T-cell (primary cell): ENCODE measurements at regions not wholly inside any gene's neighbourhood (a gene's known extent, or its start where the extent isn't known, plus 50 kb on each side); places are given as distances from the start of the nearest gene placed in this dataset.

Experiments
- ATAC-seq, 4 experiments: fragments of 200-7000 bp in 3 of 4; fragments of 150-1000 bp in 1 of 4; cut with Tn5 transposase; replicated peaks in 1 of 4; 1 replicate in 3 of 4; 2 replicates in 1 of 4; pipeline ENCODE4 v1.10.0; 2021; ENCODE audit warnings: moderate library complexity in 3 of 4, mild to moderate bottlenecking in 2 of 4, moderate number of reproducible peaks in 1 of 4
- CTCF ChIA-PET, 2 donors: fragments of 300-600 bp; sonication (Branson Sonifier 250); formaldehyde crosslinking; loops; one replicate each; lab custom pipeline; 2022; ENCODE audit warnings: antibody characterized with exemption in 2 of 2; lab: Charles Lee
- POLR2A ChIA-PET, 2 donors: fragments of 300-600 bp; sonication (Branson Sonifier 250); formaldehyde crosslinking; loops; one replicate each; lab custom pipeline; 2022; ENCODE audit warnings: antibody characterized with exemption in 2 of 2; lab: Charles Lee
- DNase-seq, 35 experiments: peaks; one replicate each; pipeline versions ENCODE4 v3.0.0 to v3.0.0-alpha.2; 2013 to 2023
- H3K27ac ChIP-seq: one replicate; pipeline ENCODE4 v1.5.1; 2013; ENCODE audit warnings: low read length
- H3K27me3 ChIP-seq, 2 experiments: replicated peaks in 1 of 2; 1 replicate in 1 of 2; 2 replicates in 1 of 2; pipeline versions ENCODE4 v1.6.1 to v1.7.0; 2013; ENCODE audit warnings: low read length in 1 of 2, mixed read lengths in 1 of 2; ENCODE audit not compliant: control insufficient read depth in 2 of 2, insufficient read depth in 2 of 2; ENCODE audit errors: extremely low read depth in 1 of 2
- H3K36me3 ChIP-seq, 2 donors: 1 replicate in 1 of 2; 2 replicates in 1 of 2; pipeline versions ENCODE4 v1.6.1 to v1.7.0; 2013; ENCODE audit warnings: low read length in 1 of 2; ENCODE audit not compliant: control insufficient read depth in 2 of 2, insufficient read depth in 1 of 2; ENCODE audit errors: extremely low read depth in 1 of 2
- H3K4me1 ChIP-seq, 2 experiments: 1 replicate in 1 of 2; 2 replicates in 1 of 2; pipeline versions ENCODE4 v1.6.1 to v1.7.0; 2013; ENCODE audit warnings: low read length in 2 of 2, mixed read lengths in 1 of 2; ENCODE audit not compliant: insufficient read depth in 2 of 2, control insufficient read depth in 1 of 2; ENCODE audit errors: extremely low read depth in 1 of 2
- H3K4me3 ChIP-seq, 2 donors: 1 replicate in 1 of 2; 2 replicates in 1 of 2; pipeline versions ENCODE4 v1.5.1 to v1.7.0; 2013; ENCODE audit warnings: mild to moderate bottlenecking in 2 of 2, low read length in 1 of 2, moderate library complexity in 1 of 2; ENCODE audit not compliant: control insufficient read depth in 1 of 2; ENCODE audit errors: extremely low read depth in 1 of 2
- H3K9me3 ChIP-seq: 2 replicates; pipeline ENCODE4 v1.7.0; 2013
- H3K27ac Mint-ChIP-seq, 2 donors: one replicate each; pipeline ENCODE4 v1.8.0; 2020 to 2021; ENCODE audit warnings: mild to moderate bottlenecking in 2 of 2, mixed read lengths in 2 of 2
- H3K27me3 Mint-ChIP-seq, 2 donors: one replicate each; pipeline ENCODE4 v1.8.0; 2021 to 2022; ENCODE audit warnings: mixed read lengths in 2 of 2
- H3K36me3 Mint-ChIP-seq: one replicate; pipeline ENCODE4 v1.8.0; 2021; ENCODE audit warnings: mixed read lengths
- H3K4me1 Mint-ChIP-seq, 3 donors: one replicate each; pipeline ENCODE4 v1.8.0; 2020 to 2022; ENCODE audit warnings: mixed read lengths in 3 of 3, mild to moderate bottlenecking in 1 of 3
- H3K4me3 Mint-ChIP-seq, 3 donors: one replicate each; pipeline ENCODE4 v1.8.0; 2020 to 2022; ENCODE audit warnings: mild to moderate bottlenecking in 3 of 3, mixed read lengths in 3 of 3, moderate library complexity in 3 of 3
- H3K9me3 Mint-ChIP-seq, 3 donors: one replicate each; pipeline ENCODE4 v1.8.0; 2020 to 2022; ENCODE audit warnings: mixed read lengths in 3 of 3
- whole genome bisulfite sequencing: methylation state at CpG from one replicate; pipeline ENCODE4 v1.1.5; 2013; ENCODE audit warnings: missing lambda C conversion rate; ENCODE audit not compliant: insufficient coverage; 5-methylcytosine and 5-hydroxymethylcytosine counted together

DNA sequence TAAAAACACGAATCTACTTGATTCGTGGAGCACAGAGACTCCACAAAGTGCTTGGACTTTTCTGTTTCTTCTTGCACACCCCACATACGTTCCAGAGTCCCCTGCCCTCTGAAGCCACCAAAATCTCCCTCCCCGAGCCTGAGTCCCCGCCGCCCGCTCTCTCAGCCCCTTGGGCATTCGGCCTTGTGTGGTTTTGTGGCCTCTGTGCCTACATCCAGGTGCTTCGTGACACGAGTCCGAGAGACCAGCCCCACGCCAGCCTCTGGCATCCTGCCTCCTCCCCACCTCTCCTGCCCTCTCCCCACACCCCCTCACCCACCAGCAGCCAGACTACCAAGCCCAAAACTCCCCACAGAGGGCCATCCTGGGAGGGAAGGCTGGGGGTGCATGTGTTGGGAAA is 87.8 kb upstream of the PPP1R26 start:
- Histone ChIP-seq H3K4me3 (no peak overlapping the region), H3K9me3 (no peaks in the 10 kb centered on the region), H3K4me1 (no peaks in the 10 kb centered on the region), H3K27me3 (peaks cover 0 to 25% of the 10 kb centered on the region in 2 experiments), H3K27ac (no peak overlapping the region), H3K36me3 (no peaks in the 10 kb centered on the region)
- H3K27ac Mint-ChIP-seq: no peak overlapping the region
- ATAC-seq (no peak), DNase-seq (no peak)
- no peak overlapping the region for H3K4me3 Mint-ChIP-seq
- no peaks in the 10 kb centered on the region for H3K36me3 Mint-ChIP-seq
- no peaks in the 10 kb centered on the region for H3K4me1 Mint-ChIP-seq
- H3K9me3 Mint-ChIP-seq: no peaks in the 10 kb centered on the region
- ChIA-PET POLR2A (no interaction called here), CTCF (no interaction called here)
- WGBS: 74% methylated on average over 7 of the region's 12 CpGs
- H3K27me3 Mint-ChIP-seq: peaks cover 4% of the 10 kb centered on the region in 2 donors

DNA sequence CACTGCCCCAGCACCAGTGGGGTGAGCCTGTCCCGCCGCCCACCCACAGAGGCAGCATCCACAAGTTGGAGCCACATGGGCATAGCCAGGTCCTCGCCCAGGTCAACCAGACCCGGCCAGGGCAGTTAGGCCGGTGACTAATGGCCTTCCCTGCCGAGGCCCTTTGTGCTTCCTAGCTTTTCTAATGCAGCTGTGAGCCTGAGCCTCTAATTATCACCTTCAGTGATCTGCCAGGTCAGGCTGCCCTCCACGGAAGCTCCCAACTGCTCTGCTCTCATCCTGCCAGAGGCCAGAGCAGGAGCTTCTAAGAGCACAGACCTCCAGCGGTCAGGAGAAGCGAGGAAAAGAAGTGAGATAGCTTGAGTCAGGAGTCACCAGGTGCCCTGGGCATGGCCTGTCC is 87.1 kb upstream of the PPP1R26 start:
- CTCF ChIA-PET: no interaction called here
- no peaks in the 10 kb centered on the region for H3K36me3 Mint-ChIP-seq
- no peak overlapping the region for H3K4me3 ChIP-seq
- no peak overlapping the region for H3K27ac ChIP-seq
- ATAC-seq (no peak), DNase-seq (no peak)
- H3K36me3 ChIP-seq: no peaks in the 10 kb centered on the region
- H3K27me3 ChIP-seq: peaks cover 0 to 25% of the 10 kb centered on the region in 2 experiments
- H3K4me1 ChIP-seq: no peaks in the 10 kb centered on the region
- no peaks in the 10 kb centered on the region for H3K4me1 Mint-ChIP-seq
- no peaks in the 10 kb centered on the region for H3K9me3 Mint-ChIP-seq
- H3K27ac Mint-ChIP-seq: no peak overlapping the region
- H3K9me3 ChIP-seq: no peaks in the 10 kb centered on the region
- POLR2A ChIA-PET: no interaction called here
- H3K27me3 Mint-ChIP-seq: peaks cover 4% of the 10 kb centered on the region in 2 donors
- WGBS: 63% methylated on average over 9 of the region's 9 CpGs
- H3K4me3 Mint-ChIP-seq: no peak overlapping the region

DNA sequence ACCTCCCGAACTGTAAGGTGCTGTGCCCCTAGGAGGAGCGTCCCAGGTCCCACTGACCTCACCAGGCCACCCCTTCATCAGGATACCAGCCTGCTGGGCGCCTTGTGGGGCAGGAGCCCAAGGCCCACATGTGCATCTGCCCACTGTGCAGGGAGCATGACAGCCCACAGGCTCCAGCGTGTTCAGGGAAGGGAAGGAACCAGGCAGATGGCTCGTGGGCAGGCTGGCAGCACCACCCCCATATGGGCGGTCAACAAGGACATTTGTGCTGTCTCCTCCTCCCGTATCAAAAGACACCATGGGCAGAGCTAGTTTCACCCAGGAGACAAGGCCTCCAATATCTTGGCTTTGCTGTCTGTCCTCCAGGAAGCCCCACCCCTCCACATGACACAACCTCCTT is 85.5 kb upstream of the PPP1R26 start:
- H3K4me3 Mint-ChIP-seq: no peak overlapping the region
- peaks cover 4% of the 10 kb centered on the region in 2 donors for H3K27me3 Mint-ChIP-seq
- no peak for DNase-seq

DNA sequence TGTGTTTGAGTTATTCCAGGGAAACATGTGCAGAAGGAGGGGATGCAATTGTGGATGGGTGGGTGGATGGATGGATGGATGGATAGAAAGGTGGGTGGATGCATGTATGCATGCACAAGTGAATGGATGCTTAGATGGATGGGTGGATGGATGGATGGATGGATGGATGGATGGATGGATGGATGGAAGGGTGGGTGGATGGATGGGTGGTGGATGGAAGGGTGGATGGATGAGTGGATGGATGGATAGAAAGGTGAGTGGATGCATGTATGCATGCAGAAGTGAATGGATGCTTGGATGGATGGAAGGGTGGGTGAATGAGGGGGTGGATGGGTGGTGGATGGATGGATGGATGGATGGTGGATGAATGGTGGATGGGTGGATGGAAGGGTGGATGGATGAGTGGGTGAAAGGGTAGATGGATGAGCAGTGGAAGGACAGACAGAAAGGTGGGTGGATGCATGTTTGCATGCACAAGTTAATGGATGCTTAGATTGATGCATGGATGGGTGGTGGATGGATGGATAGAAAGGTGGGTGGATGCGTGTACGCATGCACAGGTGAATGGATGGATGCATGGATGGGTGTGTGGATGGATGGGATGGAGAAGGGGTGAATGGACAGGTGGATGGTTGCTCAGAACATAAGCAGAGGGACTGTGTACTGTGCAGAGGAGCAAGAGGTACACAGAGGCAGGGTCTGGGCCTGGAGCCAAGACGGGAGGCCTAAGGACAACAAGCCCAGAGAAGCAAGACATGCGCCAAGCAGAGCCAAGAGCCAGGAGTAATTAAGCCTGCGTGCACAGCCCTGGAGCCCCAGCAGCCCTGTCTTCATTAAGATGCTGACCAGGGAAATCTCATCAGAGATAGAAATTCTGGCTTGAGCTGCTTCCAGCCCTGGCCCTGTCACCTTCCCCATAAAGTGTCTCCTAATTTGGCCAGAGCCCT is 84.6 kb upstream of the PPP1R26 start:
- no peak for DNase-seq
- peaks cover 4% of the 10 kb centered on the region in 2 donors for H3K27me3 Mint-ChIP-seq
- H3K27ac ChIP-seq: no peak overlapping the region
- H3K4me3 ChIP-seq: no peak overlapping the region
- no peak overlapping the region for H3K4me3 Mint-ChIP-seq
- ChIA-PET CTCF (no interaction called here), POLR2A (no interaction called here)
- no peaks in the 10 kb centered on the region for H3K9me3 ChIP-seq
- H3K27me3 ChIP-seq: peaks cover 0 to 26% of the 10 kb centered on the region in 2 experiments
- H3K36me3 ChIP-seq: no peaks in the 10 kb centered on the region
- H3K9me3 Mint-ChIP-seq: no peaks in the 10 kb centered on the region
- WGBS: 84% methylated on average over 5 of the region's 5 CpGs
- ATAC-seq: no peak
- no peaks in the 10 kb centered on the region for H3K4me1 ChIP-seq
- no peaks in the 10 kb centered on the region for H3K4me1 Mint-ChIP-seq
- H3K27ac Mint-ChIP-seq: no peak overlapping the region
- no peaks in the 10 kb centered on the region for H3K36me3 Mint-ChIP-seq

More for the DNA sequence above, 85.5 kb upstream of the PPP1R26 start:
- 70% methylated on average over 5 of the region's 7 CpGs for WGBS
- Mint-ChIP-seq H3K27ac (no peak overlapping the region), H3K4me1 (no peaks in the 10 kb centered on the region), H3K36me3 (no peaks in the 10 kb centered on the region), H3K9me3 (no peaks in the 10 kb centered on the region)
- Histone ChIP-seq H3K36me3 (no peaks in the 10 kb centered on the region), H3K4me3 (no peak overlapping the region), H3K9me3 (no peaks in the 10 kb centered on the region), H3K4me1 (no peaks in the 10 kb centered on the region), H3K27ac (no peak overlapping the region), H3K27me3 (peaks cover 0 to 29% of the 10 kb centered on the region in 2 experiments)
- ChIA-PET POLR2A (no interaction called here), CTCF (no interaction called here)
- ATAC-seq: no peak

DNA sequence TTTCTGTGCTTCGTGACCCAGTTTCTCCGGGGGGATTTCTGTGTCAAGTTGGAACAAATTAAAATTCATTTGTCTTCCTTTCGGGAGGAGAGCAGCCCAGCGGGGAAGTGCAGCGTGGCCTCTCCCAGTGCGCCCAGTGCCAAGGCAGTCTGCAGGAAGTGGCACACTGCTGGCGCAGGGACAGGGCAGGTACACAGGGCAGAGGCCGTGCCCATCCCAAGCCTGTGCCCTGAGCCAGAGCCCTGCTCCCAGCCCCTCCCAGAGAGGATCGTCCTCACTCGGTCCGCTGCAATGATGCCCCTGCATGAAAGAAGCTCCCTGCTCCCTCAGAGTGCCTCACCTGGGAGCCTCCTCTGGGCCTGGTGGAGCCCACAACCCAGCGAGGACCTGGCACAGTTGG is 82.4 kb upstream of the PPP1R26 start:
- peaks cover 0 to 4% of the 10 kb centered on the region in 2 donors for H3K27me3 Mint-ChIP-seq
- ChIA-PET POLR2A (no interaction called here), CTCF (no interaction called here)
- Histone ChIP-seq H3K4me3 (no peak overlapping the region), H3K4me1 (no peaks in the 10 kb centered on the region), H3K36me3 (no peaks in the 10 kb centered on the region), H3K27ac (no peak overlapping the region), H3K27me3 (peaks cover 0 to 20% of the 10 kb centered on the region in 2 experiments), H3K9me3 (no peaks in the 10 kb centered on the region)
- DNase-seq: no peak
- WGBS: 92% methylated on average over 12 of the region's 12 CpGs
- H3K4me1 Mint-ChIP-seq: no peaks in the 10 kb centered on the region
- H3K4me3 Mint-ChIP-seq: no peak overlapping the region
- ATAC-seq: no peak
- H3K36me3 Mint-ChIP-seq: no peaks in the 10 kb centered on the region
- H3K9me3 Mint-ChIP-seq: no peaks in the 10 kb centered on the region
- no peak overlapping the region for H3K27ac Mint-ChIP-seq

DNA sequence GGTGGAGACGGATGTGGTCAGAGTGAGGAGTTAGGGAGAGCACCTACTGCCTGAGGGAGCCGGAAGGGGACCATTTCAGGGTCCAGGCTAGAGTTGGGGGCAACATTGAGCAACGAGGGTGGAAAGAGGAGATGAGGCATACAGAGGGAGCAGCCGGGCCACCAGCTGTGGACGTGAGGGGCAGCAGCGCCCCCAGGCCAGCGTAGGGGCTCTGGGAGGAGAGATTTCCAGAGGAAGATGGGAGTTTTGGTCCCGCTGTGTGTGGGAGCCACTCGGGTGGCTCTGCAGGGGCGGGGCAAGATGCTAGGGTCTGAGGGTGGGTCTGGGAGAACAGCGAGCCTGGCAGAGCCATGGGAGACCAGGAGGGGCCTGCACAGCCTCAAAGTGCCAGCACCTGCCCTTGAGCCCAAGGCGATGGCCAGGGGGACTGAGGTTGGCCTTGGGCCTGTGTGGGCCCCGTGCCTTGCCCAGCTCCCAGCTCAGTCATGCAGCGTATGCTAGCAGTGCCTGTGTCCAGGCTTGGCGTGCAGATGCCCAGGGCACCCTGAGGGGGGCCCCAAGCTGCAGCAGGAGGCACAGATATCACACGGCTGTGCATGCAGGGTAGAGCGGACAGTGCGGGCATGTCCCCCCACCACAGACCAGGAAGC is 80.5 kb upstream of the PPP1R26 start:
- H3K4me1 Mint-ChIP-seq: no peaks in the 10 kb centered on the region
- Histone ChIP-seq H3K4me3 (no peak overlapping the region), H3K9me3 (no peaks in the 10 kb centered on the region), H3K27ac (no peak overlapping the region), H3K4me1 (no peaks in the 10 kb centered on the region), H3K27me3 (peaks cover 0 to 17% of the 10 kb centered on the region in 2 experiments), H3K36me3 (no peaks in the 10 kb centered on the region)
- peaks cover 0 to 2% of the 10 kb centered on the region in 2 donors for H3K27me3 Mint-ChIP-seq
- WGBS: 80% methylated on average over 17 of the region's 18 CpGs
- POLR2A ChIA-PET: no interaction called here
- no peaks in the 10 kb centered on the region for H3K36me3 Mint-ChIP-seq
- H3K9me3 Mint-ChIP-seq: no peaks in the 10 kb centered on the region
- CTCF ChIA-PET: no interaction called here
- ATAC-seq (no peak), DNase-seq (no peak)
- no peak overlapping the region for H3K4me3 Mint-ChIP-seq
- no peak overlapping the region for H3K27ac Mint-ChIP-seq
